ENCODE measurements at regions not wholly inside any gene's neighbourhood (a gene's known extent, or its start where the extent isn't known, plus 50 kb on each side); places are given as distances from the start of the nearest gene placed in this dataset.
A peak's percentile ranks its signal among the peaks of the same experiment; 100 is the strongest.

DNA sequence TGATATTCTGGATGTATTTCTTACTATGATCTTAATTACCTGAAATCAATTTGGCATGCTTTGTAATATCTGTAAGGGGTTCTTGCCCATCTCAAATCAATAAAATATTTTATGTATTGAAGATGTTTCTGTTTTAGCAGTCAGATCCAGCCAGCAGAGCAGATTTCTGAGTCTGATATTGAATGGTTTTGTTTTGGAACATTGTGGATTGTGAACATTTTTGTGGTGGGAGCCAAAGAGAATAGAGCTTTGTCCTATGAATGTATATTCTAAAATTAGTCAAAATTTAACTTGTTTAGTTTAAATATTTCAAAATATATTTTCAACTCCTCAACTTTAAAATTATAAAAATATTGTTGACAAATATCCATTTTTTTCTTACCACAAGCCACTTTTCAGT lies 197.0 kb downstream of the UBE2E3 start:
- peaks cover 29 to 33% of the 10 kb centered on the region in 2 donors for H3K4me1 Mint-ChIP-seq
- H3K27ac Mint-ChIP-seq = peak overlapping the region in 2 of 6 donors; percentile 14 to 15
- no peaks in the 10 kb centered on the region for H3K27me3 Mint-ChIP-seq (ENCODE audit: low read depth in 3 of 3)
- no peaks in the 10 kb centered on the region for H3K9me3 Mint-ChIP-seq
- peaks cover 4 to 14% (median 7%) of the 10 kb centered on the region in 3 donors for H3K36me3 Mint-ChIP-seq
- no peak overlapping the region for H3K4me3 Mint-ChIP-seq
- DNase-seq = no peak

GRCh38 chr2:181178130-181178529 lies 197.7 kb downstream of the UBE2E3 start:
- no peak overlapping the region for H3K4me3 Mint-ChIP-seq
- H3K27me3 Mint-ChIP-seq (ENCODE audit: low read depth in 3 of 3) = no peaks in the 10 kb centered on the region
- peaks cover 29 to 33% of the 10 kb centered on the region in 2 donors for H3K4me1 Mint-ChIP-seq
- no peak for DNase-seq
- no peaks in the 10 kb centered on the region for H3K9me3 Mint-ChIP-seq
- H3K36me3 Mint-ChIP-seq = peaks cover 4 to 14% (median 7%) of the 10 kb centered on the region in 3 donors
- H3K27ac Mint-ChIP-seq = peak overlapping the region in 5 of 6 donors; percentile 2 to 62 (median 39)

- peak overlapping the region in 2 of 5 donors; percentile 39 to 48 for H3K4me3 Mint-ChIP-seq
- no peaks in the 10 kb centered on the region for H3K27me3 Mint-ChIP-seq (ENCODE audit: low read depth in 3 of 3)
- peaks cover 29 to 33% of the 10 kb centered on the region in 2 donors for H3K4me1 Mint-ChIP-seq
- H3K36me3 Mint-ChIP-seq = peaks cover 4 to 9% (median 4%) of the 10 kb centered on the region in 3 donors
- peak overlapping the region in 4 of 6 donors; percentile 3 to 68 (median 38) for H3K27ac Mint-ChIP-seq
- peak in 2 of 3 donors; percentile 30 to 43 for DNase-seq
- no peaks in the 10 kb centered on the region for H3K9me3 Mint-ChIP-seq
Observed at GRCh38 chr2:181178823-181179412, 198.5 kb downstream of the UBE2E3 start.

DNA sequence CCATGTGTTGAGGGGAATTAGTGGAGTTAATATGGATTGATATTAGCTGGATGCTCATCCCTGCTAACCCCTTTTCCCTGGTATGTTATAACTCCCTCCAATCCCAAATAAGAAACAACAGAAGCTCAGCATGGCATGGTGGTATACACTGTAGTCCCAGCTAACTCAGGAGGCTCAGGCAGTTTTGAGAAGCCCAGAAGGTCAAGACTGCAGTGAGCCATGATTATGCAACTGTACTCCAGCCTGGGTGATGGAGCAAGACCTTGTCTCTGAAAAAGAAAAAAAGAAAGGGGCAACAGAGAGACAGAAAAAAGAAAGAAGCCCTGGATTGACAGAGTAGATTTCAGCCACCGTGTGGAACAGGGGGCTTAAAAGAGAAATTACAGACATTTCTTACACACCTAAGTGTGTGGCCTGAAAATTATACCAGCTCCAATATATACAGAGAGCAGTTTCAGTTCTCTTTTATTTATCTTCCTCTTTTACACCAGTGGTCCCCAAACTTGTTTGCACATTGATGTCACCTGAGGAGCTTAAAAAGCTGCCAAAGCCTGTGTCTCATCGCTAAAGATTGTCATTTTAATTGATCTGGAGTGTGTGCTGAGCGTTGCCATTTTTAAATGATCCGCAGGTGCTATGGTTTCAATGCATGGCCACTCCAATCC lies 203.6 kb downstream of the UBE2E3 start:
- Mint-ChIP-seq H3K4me1 (peaks cover 20 to 22% of the 10 kb centered on the region in 2 donors), H3K27ac (peak overlapping the region in 3 of 6 donors; percentile 5 to 58 (median 56)), H3K9me3 (no peaks in the 10 kb centered on the region), H3K36me3 (peaks cover 3 to 15% (median 3%) of the 10 kb centered on the region in 3 donors), H3K27me3 (ENCODE audit: low read depth in 3 of 3) (peaks cover 0 to 1% (median 0%) of the 10 kb centered on the region in 3 donors), H3K4me3 (no peak overlapping the region)
- DNase-seq = no peak

GRCh38 chr2:181185421-181185820 lies 205.0 kb downstream of the UBE2E3 start:
- peaks cover 0 to 3% (median 0%) of the 10 kb centered on the region in 3 donors for H3K27me3 Mint-ChIP-seq (ENCODE audit: low read depth in 3 of 3)
- no peak for DNase-seq
- H3K4me3 Mint-ChIP-seq = no peak overlapping the region
- H3K9me3 Mint-ChIP-seq = no peaks in the 10 kb centered on the region
- H3K4me1 Mint-ChIP-seq = peaks cover 15 to 20% of the 10 kb centered on the region in 2 donors
- H3K36me3 Mint-ChIP-seq = peaks cover 0 to 10% (median under 1%) of the 10 kb centered on the region in 3 donors
- H3K27ac Mint-ChIP-seq = peak overlapping the region in 1 of 6 donors; percentile 3

GRCh38 chr2:181185948-181186347 lies 205.5 kb downstream of the UBE2E3 start:
- Mint-ChIP-seq H3K4me1 (peaks cover 17 to 25% of the 10 kb centered on the region in 2 donors), H3K4me3 (no peak overlapping the region), H3K9me3 (no peaks in the 10 kb centered on the region), H3K36me3 (peaks cover 0 to 8% (median 0%) of the 10 kb centered on the region in 3 donors), H3K27ac (no peak overlapping the region), H3K27me3 (ENCODE audit: low read depth in 3 of 3) (peaks cover 0 to 3% (median 0%) of the 10 kb centered on the region in 3 donors)
- no peak for DNase-seq

DNA sequence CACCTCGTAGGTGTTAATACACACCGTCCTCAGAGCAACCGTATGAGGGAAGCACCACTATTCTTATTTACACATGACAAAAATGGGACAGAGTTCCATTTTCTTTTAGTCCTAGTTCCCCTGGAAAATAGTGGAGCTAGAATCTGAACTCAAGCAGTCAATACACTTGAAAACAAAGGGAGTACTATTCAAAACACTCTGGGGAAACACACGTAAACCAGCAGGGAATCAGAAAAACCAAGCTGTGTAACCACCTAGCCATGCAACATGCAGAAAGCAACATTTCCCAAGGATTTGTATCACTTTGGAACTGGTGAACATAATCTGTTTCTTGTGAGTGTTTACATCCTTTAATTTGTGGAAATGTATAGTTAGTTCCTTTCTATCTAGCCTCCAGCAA lies 208.2 kb downstream of the UBE2E3 start:
- H3K4me3 Mint-ChIP-seq = peak overlapping the region in 1 of 5 donors; percentile 66
- peak overlapping the region in 5 of 6 donors; percentile 10 to 78 (median 50) for H3K27ac Mint-ChIP-seq
- H3K4me1 Mint-ChIP-seq = peaks cover 17 to 52% of the 10 kb centered on the region in 2 donors
- peaks cover 0 to 3% (median 0%) of the 10 kb centered on the region in 3 donors for H3K27me3 Mint-ChIP-seq (ENCODE audit: low read depth in 3 of 3)
- peaks cover 0 to 8% (median 5%) of the 10 kb centered on the region in 3 donors for H3K36me3 Mint-ChIP-seq
- no peaks in the 10 kb centered on the region for H3K9me3 Mint-ChIP-seq
- DNase-seq = no peak

GRCh38 chr2:181189951-181190350 lies 209.5 kb downstream of the UBE2E3 start:
- Mint-ChIP-seq H3K36me3 (peaks cover 4 to 8% (median 5%) of the 10 kb centered on the region in 3 donors), H3K27ac (no peak overlapping the region), H3K9me3 (no peaks in the 10 kb centered on the region), H3K4me1 (peaks cover 17 to 65% of the 10 kb centered on the region in 2 donors), H3K4me3 (no peak overlapping the region), H3K27me3 (ENCODE audit: low read depth in 3 of 3) (peaks cover 0 to 3% (median 0%) of the 10 kb centered on the region in 3 donors)
- DNase-seq = no peak

GRCh38 chr2:181190711-181191110 lies 210.3 kb downstream of the UBE2E3 start:
- H3K4me1 Mint-ChIP-seq = peaks cover 17 to 71% of the 10 kb centered on the region in 2 donors
- H3K27ac Mint-ChIP-seq = peak overlapping the region in 4 of 6 donors; percentile 11 to 22 (median 16)
- no peaks in the 10 kb centered on the region for H3K9me3 Mint-ChIP-seq
- H3K4me3 Mint-ChIP-seq = no peak overlapping the region
- peaks cover 0 to 3% (median 0%) of the 10 kb centered on the region in 3 donors for H3K27me3 Mint-ChIP-seq (ENCODE audit: low read depth in 3 of 3)
- H3K36me3 Mint-ChIP-seq = peaks cover 4 to 5% (median 4%) of the 10 kb centered on the region in 3 donors
- DNase-seq = no peak

- Mint-ChIP-seq H3K4me1 (peaks cover 37 to 90% of the 10 kb centered on the region in 2 donors), H3K27me3 (ENCODE audit: low read depth in 3 of 3) (peaks cover 0 to 2% (median 0%) of the 10 kb centered on the region in 3 donors), H3K36me3 (peaks cover 0 to 5% (median 4%) of the 10 kb centered on the region in 3 donors), H3K4me3 (no peak overlapping the region), H3K9me3 (no peaks in the 10 kb centered on the region), H3K27ac (peak overlapping the region in 1 of 6 donors; percentile 75)
- no peak for DNase-seq
Observed at GRCh38 chr2:181193550-181193949, 213.1 kb downstream of the UBE2E3 start.

GRCh38 chr2:181196401-181196800 lies 216.0 kb downstream of the UBE2E3 start:
- Mint-ChIP-seq H3K36me3 (peaks cover 7 to 11% (median 9%) of the 10 kb centered on the region in 3 donors), H3K9me3 (no peaks in the 10 kb centered on the region), H3K4me3 (peak overlapping the region in 4 of 5 donors; percentile 5 to 58 (median 25)), H3K4me1 (peaks cover 38 to 82% of the 10 kb centered on the region in 2 donors), H3K27me3 (ENCODE audit: low read depth in 3 of 3) (no peaks in the 10 kb centered on the region), H3K27ac (peak overlapping the region in 4 of 6 donors; percentile 7 to 76 (median 53))
- DNase-seq = no peak

- DNase-seq = no peak
- Mint-ChIP-seq H3K27ac (peak overlapping the region in 5 of 6 donors; percentile 27 to 85 (median 58)), H3K9me3 (no peaks in the 10 kb centered on the region), H3K36me3 (peaks cover 9 to 11% (median 11%) of the 10 kb centered on the region in 3 donors), H3K4me1 (peaks cover 38 to 77% of the 10 kb centered on the region in 2 donors), H3K4me3 (peak overlapping the region; percentile 25 to 54 (median 42)), H3K27me3 (ENCODE audit: low read depth in 3 of 3) (no peaks in the 10 kb centered on the region)
Observed at GRCh38 chr2:181197140-181197760, 216.8 kb downstream of the UBE2E3 start.

DNA sequence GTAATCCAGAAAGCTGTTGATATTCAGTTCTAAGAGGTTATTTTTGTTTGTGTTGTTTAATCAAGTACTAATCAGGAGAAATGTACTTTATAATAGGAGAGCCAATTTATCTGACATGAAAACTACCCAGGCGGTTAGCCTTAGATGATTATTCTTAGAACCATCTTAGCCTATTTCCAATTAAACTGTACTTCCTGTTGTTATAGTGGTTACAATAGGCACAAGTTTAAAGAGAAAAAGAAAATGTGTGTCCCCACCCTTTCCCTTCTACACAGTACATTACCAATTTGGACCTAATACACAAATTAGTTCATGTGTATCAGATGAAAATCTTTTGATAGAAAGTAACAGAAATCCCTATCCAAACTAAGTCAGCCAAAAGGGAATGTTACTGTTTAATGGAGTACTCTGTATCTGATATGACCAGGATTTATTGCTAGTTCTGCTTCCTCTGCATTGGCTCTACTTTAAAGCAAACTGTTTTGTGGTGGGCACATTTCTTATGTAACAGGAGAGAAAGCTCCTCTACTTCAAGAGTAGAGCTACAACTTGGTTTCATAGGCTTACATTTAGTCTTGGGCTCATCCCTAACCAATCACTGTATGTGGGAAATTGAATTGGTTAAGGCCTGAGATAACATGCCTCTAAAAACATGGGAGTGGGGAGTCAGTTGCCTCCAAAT lies 217.9 kb downstream of the UBE2E3 start:
- peak overlapping the region; percentile 52 to 77 (median 60) for H3K4me3 Mint-ChIP-seq
- H3K9me3 Mint-ChIP-seq = no peaks in the 10 kb centered on the region
- no peaks in the 10 kb centered on the region for H3K27me3 Mint-ChIP-seq (ENCODE audit: low read depth in 3 of 3)
- H3K27ac Mint-ChIP-seq = peak overlapping the region; percentile 75 to 87 (median 76)
- peaks cover 38 to 68% of the 10 kb centered on the region in 2 donors for H3K4me1 Mint-ChIP-seq
- peaks cover 8 to 12% (median 9%) of the 10 kb centered on the region in 3 donors for H3K36me3 Mint-ChIP-seq
- peak in 1 of 3 donors; percentile 7 for DNase-seq
